ENCODE measurements at regions not wholly inside any gene's neighbourhood (a gene's known extent, or its start where the extent isn't known, plus 50 kb on each side); places are given as distances from the start of the nearest gene placed in this dataset.
A peak's percentile ranks its signal among the peaks of the same experiment; 100 is the strongest.

DNA sequence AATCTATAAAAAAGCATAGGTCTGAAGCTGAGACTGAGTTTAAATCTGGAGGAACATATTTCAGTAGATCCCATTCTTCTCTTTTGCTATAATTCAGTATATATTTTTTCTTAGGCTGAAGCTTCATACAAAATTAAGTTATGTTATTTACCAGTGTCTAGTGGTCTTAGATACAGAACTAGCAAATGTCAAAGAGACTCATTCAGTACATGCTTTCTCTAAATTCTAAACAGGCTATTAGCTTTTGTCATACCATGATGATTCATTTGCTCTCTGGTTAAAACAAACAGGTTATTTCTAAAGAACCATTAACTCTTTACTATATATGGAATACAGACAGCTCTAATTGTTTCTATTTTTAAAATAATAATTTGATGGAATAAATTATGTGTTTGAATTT lies 1170.2 kb upstream of the PRMT6 start:
- Histone ChIP-seq H2BK5ac (ENCODE audit: low read depth, low read length, poor library complexity, severe bottlenecking) (no peak overlapping the region), H3K18ac (ENCODE audit: low read depth in 1 of 2, low read length in 2 of 2) (no peak overlapping the region), H3K4me3 (ENCODE audit: insufficient read depth in 1 of 2, low read depth in 1 of 2, low read length in 2 of 2) (no peak overlapping the region), H4K8ac (ENCODE audit: low read length) (no peak overlapping the region), H2AK5ac (ENCODE audit: low read length, severe bottlenecking) (no peak overlapping the region), H3K4ac (ENCODE audit: low read depth in 1 of 2, low read length in 2 of 2) (no peak overlapping the region), H3K27ac (ENCODE audit: low read length, poor library complexity, severe bottlenecking) (no peak overlapping the region), H3K79me1 (replicated peaks; ENCODE audit: low read length, poor library complexity, severe bottlenecking) (no peaks in the 10 kb centered on the region), H3K27me3 (ENCODE audit: control insufficient read depth in 1 of 2, insufficient read depth in 1 of 2, low read length in 2 of 2) (no peaks in the 10 kb centered on the region), H3K4me1 (ENCODE audit: control insufficient read depth, insufficient read depth, low read depth, low read length) (no peaks in the 10 kb centered on the region), H2BK12ac (ENCODE audit: low read length in 2 of 2) (no peak overlapping the region), H3K23ac (ENCODE audit: low read length in 2 of 2) (no peak overlapping the region), H2AFZ (ENCODE audit: low read depth, low read length) (no peak overlapping the region), H2BK120ac (ENCODE audit: low read depth, low read length) (no peak overlapping the region), H4K91ac (ENCODE audit: low read length) (no peak overlapping the region), H3K9me3 (ENCODE audit: control insufficient read depth, low read length) (peaks cover 6% of the 10 kb centered on the region), H3K4me2 (ENCODE audit: low read length, poor library complexity, severe bottlenecking) (no peak overlapping the region), H2BK15ac (ENCODE audit: low read depth, poor library complexity, severe bottlenecking) (no peak overlapping the region), H3K36me3 (ENCODE audit: control insufficient read depth in 1 of 2, insufficient read depth in 2 of 2, low read depth in 1 of 2, low read length in 2 of 2) (no peaks in the 10 kb centered on the region), H3K14ac (ENCODE audit: low read length in 2 of 2) (no peak overlapping the region), H3K9ac (ENCODE audit: low read length) (no peak overlapping the region)
- DNase-seq = no peak

DNA sequence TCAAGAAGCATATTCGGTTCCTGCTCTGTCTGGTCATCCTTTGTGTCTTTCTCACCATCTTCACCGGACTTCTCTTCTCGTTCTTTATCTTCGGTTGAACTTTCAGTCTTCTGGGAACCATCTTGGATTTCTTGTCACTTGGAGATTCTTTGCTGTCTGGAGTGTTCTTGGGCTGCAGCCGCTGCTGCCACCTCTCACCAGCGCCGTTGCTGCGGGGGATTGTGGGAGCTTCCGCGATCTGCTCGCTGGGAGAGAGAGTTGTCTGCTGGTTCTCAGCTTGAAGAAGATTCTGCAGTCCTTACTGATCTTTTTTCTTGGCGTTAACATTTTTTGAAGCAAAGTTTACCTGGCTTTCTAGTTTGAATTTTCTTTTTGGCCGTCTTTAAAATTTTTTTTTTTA lies 1165.2 kb upstream of the PRMT6 start:
- H3K14ac ChIP-seq (ENCODE audit: low read length in 2 of 2) = no peak overlapping the region
- no peaks in the 10 kb centered on the region for H3K36me3 ChIP-seq (ENCODE audit: control insufficient read depth in 1 of 2, insufficient read depth in 2 of 2, low read depth in 1 of 2, low read length in 2 of 2)
- H3K23ac ChIP-seq (ENCODE audit: low read length in 2 of 2) = no peak overlapping the region
- H2AFZ ChIP-seq (ENCODE audit: low read depth, low read length) = no peak overlapping the region
- H2BK15ac ChIP-seq (ENCODE audit: low read depth, poor library complexity, severe bottlenecking) = no peak overlapping the region
- H3K4ac ChIP-seq (ENCODE audit: low read depth in 1 of 2, low read length in 2 of 2) = no peak overlapping the region
- no peak overlapping the region for H3K18ac ChIP-seq (ENCODE audit: low read depth in 1 of 2, low read length in 2 of 2)
- no peak overlapping the region for H2BK5ac ChIP-seq (ENCODE audit: low read depth, low read length, poor library complexity, severe bottlenecking)
- no peak overlapping the region for H3K4me3 ChIP-seq (ENCODE audit: insufficient read depth in 1 of 2, low read depth in 1 of 2, low read length in 2 of 2)
- no peaks in the 10 kb centered on the region for H3K79me1 ChIP-seq (replicated peaks; ENCODE audit: low read length, poor library complexity, severe bottlenecking)
- DNase-seq = no peak
- no peak overlapping the region for H3K4me2 ChIP-seq (ENCODE audit: low read length, poor library complexity, severe bottlenecking)
- H4K91ac ChIP-seq (ENCODE audit: low read length) = no peak overlapping the region
- no peaks in the 10 kb centered on the region for H3K27me3 ChIP-seq (ENCODE audit: control insufficient read depth in 1 of 2, insufficient read depth in 1 of 2, low read length in 2 of 2)
- H3K27ac ChIP-seq (ENCODE audit: low read length, poor library complexity, severe bottlenecking) = no peak overlapping the region
- H2BK120ac ChIP-seq (ENCODE audit: low read depth, low read length) = no peak overlapping the region
- no peak overlapping the region for H2AK5ac ChIP-seq (ENCODE audit: low read length, severe bottlenecking)
- H2BK12ac ChIP-seq (ENCODE audit: low read length in 2 of 2) = no peak overlapping the region
- WGBS = 86% methylated on average over 12 of the region's 13 CpGs
- no peak overlapping the region for H3K9ac ChIP-seq (ENCODE audit: low read length)
- no peaks in the 10 kb centered on the region for H3K4me1 ChIP-seq (ENCODE audit: control insufficient read depth, insufficient read depth, low read depth, low read length)
- peaks cover 17% of the 10 kb centered on the region for H3K9me3 ChIP-seq (ENCODE audit: control insufficient read depth, low read length)
- H4K8ac ChIP-seq (ENCODE audit: low read length) = no peak overlapping the region

DNA sequence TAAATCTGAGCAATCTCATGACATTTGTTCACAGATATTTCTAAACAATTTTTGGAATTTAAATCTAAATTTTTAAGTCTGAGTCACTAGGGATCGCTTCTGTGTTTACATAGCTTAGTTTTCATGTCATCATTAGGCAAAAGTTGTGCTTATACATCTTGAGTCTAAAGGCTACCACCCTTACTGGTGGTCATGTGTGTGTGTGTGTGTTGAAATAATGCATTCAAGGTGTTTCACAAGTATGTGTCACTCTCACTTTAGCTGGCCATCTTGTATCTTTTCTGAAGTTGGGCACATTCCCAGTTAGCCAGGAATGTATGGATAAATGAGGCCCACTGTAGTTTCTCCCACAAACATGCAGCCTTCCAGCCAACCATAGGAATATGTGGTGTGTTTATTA lies 1162.5 kb upstream of the PRMT6 start:
- Histone ChIP-seq H3K27ac (ENCODE audit: low read length, poor library complexity, severe bottlenecking) (no peak overlapping the region), H3K18ac (ENCODE audit: low read depth in 1 of 2, low read length in 2 of 2) (no peak overlapping the region), H3K14ac (ENCODE audit: low read length in 2 of 2) (no peak overlapping the region), H2BK15ac (ENCODE audit: low read depth, poor library complexity, severe bottlenecking) (no peak overlapping the region), H2AFZ (ENCODE audit: low read depth, low read length) (no peak overlapping the region), H2AK5ac (ENCODE audit: low read length, severe bottlenecking) (no peak overlapping the region), H3K4ac (ENCODE audit: low read depth in 1 of 2, low read length in 2 of 2) (no peak overlapping the region), H3K79me1 (replicated peaks; ENCODE audit: low read length, poor library complexity, severe bottlenecking) (no peaks in the 10 kb centered on the region), H3K9me3 (ENCODE audit: control insufficient read depth, low read length) (peaks cover 23% of the 10 kb centered on the region), H3K4me2 (ENCODE audit: low read length, poor library complexity, severe bottlenecking) (no peak overlapping the region), H3K36me3 (ENCODE audit: control insufficient read depth in 1 of 2, insufficient read depth in 2 of 2, low read depth in 1 of 2, low read length in 2 of 2) (no peaks in the 10 kb centered on the region), H4K91ac (ENCODE audit: low read length) (no peak overlapping the region), H3K4me3 (ENCODE audit: insufficient read depth in 1 of 2, low read depth in 1 of 2, low read length in 2 of 2) (no peak overlapping the region), H2BK12ac (ENCODE audit: low read length in 2 of 2) (no peak overlapping the region), H3K4me1 (ENCODE audit: control insufficient read depth, insufficient read depth, low read depth, low read length) (no peaks in the 10 kb centered on the region), H4K8ac (ENCODE audit: low read length) (no peak overlapping the region), H3K27me3 (ENCODE audit: control insufficient read depth in 1 of 2, insufficient read depth in 1 of 2, low read length in 2 of 2) (no peaks in the 10 kb centered on the region), H2BK120ac (ENCODE audit: low read depth, low read length) (no peak overlapping the region), H2BK5ac (ENCODE audit: low read depth, low read length, poor library complexity, severe bottlenecking) (no peak overlapping the region), H3K23ac (ENCODE audit: low read length in 2 of 2) (no peak overlapping the region), H3K9ac (ENCODE audit: low read length) (no peak overlapping the region)
- peak; percentile 33 for DNase-seq
- 14% methylated on average over 1 of the region's 1 CpG for WGBS

DNA sequence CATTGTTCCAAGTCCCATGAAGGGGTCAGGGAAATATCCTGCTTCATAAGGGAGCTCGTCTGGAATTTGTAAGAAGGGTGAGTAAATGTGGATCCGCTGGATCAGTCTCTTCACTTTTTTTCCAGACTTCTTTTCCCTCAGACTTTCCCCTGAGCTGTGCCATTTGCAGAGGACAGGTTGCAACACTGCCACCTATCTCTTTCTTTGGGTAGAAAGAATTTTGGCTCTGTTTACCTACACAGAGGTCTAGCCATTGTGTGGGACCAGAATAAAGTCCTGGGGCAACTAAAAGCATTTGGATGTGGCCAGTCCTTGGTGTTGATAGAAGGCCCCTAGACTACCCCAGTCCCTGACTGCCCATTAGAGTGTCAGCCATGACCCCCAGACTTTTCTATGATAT lies 1146.7 kb upstream of the PRMT6 start:
- H3K4me2 ChIP-seq (ENCODE audit: low read length, poor library complexity, severe bottlenecking) = no peak overlapping the region
- no peak overlapping the region for H3K18ac ChIP-seq (ENCODE audit: low read depth in 1 of 2, low read length in 2 of 2)
- H3K4me1 ChIP-seq (ENCODE audit: control insufficient read depth, insufficient read depth, low read depth, low read length) = no peaks in the 10 kb centered on the region
- H2BK120ac ChIP-seq (ENCODE audit: low read depth, low read length) = no peak overlapping the region
- H3K79me1 ChIP-seq (replicated peaks; ENCODE audit: low read length, poor library complexity, severe bottlenecking) = no peaks in the 10 kb centered on the region
- H3K36me3 ChIP-seq (ENCODE audit: control insufficient read depth in 1 of 2, insufficient read depth in 2 of 2, low read depth in 1 of 2, low read length in 2 of 2) = no peaks in the 10 kb centered on the region
- H3K4me3 ChIP-seq (ENCODE audit: insufficient read depth in 1 of 2, low read depth in 1 of 2, low read length in 2 of 2) = no peak overlapping the region
- H3K4ac ChIP-seq (ENCODE audit: low read depth in 1 of 2, low read length in 2 of 2) = no peak overlapping the region
- no peak overlapping the region for H2BK15ac ChIP-seq (ENCODE audit: low read depth, poor library complexity, severe bottlenecking)
- H2AFZ ChIP-seq (ENCODE audit: low read depth, low read length) = no peak overlapping the region
- no peak overlapping the region for H3K23ac ChIP-seq (ENCODE audit: low read length in 2 of 2)
- no peak overlapping the region for H2BK12ac ChIP-seq (ENCODE audit: low read length in 2 of 2)
- no peak overlapping the region for H2BK5ac ChIP-seq (ENCODE audit: low read depth, low read length, poor library complexity, severe bottlenecking)
- no peak overlapping the region for H3K14ac ChIP-seq (ENCODE audit: low read length in 2 of 2)
- H3K27me3 ChIP-seq (ENCODE audit: control insufficient read depth in 1 of 2, insufficient read depth in 1 of 2, low read length in 2 of 2) = no peaks in the 10 kb centered on the region
- no CpG with 5 or more reads among the region's 2 CpGs for WGBS
- H4K8ac ChIP-seq (ENCODE audit: low read length) = no peak overlapping the region
- H3K9me3 ChIP-seq (ENCODE audit: control insufficient read depth, low read length) = peaks cover 7% of the 10 kb centered on the region
- no peak overlapping the region for H2AK5ac ChIP-seq (ENCODE audit: low read length, severe bottlenecking)
- no peak overlapping the region for H3K9ac ChIP-seq (ENCODE audit: low read length)
- no peak overlapping the region for H3K27ac ChIP-seq (ENCODE audit: low read length, poor library complexity, severe bottlenecking)
- DNase-seq = no peak
- no peak overlapping the region for H4K91ac ChIP-seq (ENCODE audit: low read length)
